Lung (tissue), 11 donors: ENCODE measurements at regions not wholly inside any gene's neighbourhood (a gene's known extent, or its start where the extent isn't known, plus 50 kb on each side); places are given as distances from the start of the nearest gene placed in this dataset.

Source experiments
- ATAC-seq: fragments of 200-7000 bp; cut with Tn5 transposase; one replicate; pipeline ENCODE4 v1.9.1; 2020; ENCODE audit warnings: moderate number of reproducible peaks; ENCODE audit not compliant: insufficient read depth, low FRiP score
- DNase-seq, 3 donors: peaks; one replicate each; pipeline ENCODE4 v3.0.0-alpha.2; 2013 to 2017
- H3K27ac ChIP-seq, 2 donors: one replicate each; pipeline ENCODE4 v1.5.1; 2013; ENCODE audit warnings: mild to moderate bottlenecking in 2 of 2, moderate library complexity in 2 of 2, control low read depth in 1 of 2, inconsistent platforms in 1 of 2, low read depth in 1 of 2, low read length in 1 of 2
- H3K27me3 ChIP-seq, 3 donors: one replicate each; pipeline ENCODE4 v1.5.1; 2013; ENCODE audit warnings: low read length in 2 of 3; ENCODE audit not compliant: control insufficient read depth in 3 of 3, insufficient read depth in 3 of 3
- H3K36me3 ChIP-seq, 4 donors: one replicate each; pipeline ENCODE4 v1.5.1; 2013; ENCODE audit warnings: low read length in 4 of 4, mild to moderate bottlenecking in 1 of 4, moderate library complexity in 1 of 4; ENCODE audit not compliant: control insufficient read depth in 4 of 4, insufficient read depth in 4 of 4
- H3K4me1 ChIP-seq, 5 donors: one replicate each; pipeline ENCODE4 v1.5.1; 2013; ENCODE audit warnings: low read length in 5 of 5, mild to moderate bottlenecking in 2 of 5, moderate library complexity in 1 of 5; ENCODE audit not compliant: control insufficient read depth in 5 of 5, insufficient read depth in 5 of 5
- H3K4me3 ChIP-seq: one replicate; pipeline ENCODE4 v1.5.1; 2013; ENCODE audit warnings: mild to moderate bottlenecking, control low read depth, moderate library complexity
- H3K9ac ChIP-seq, 2 donors: one replicate each; pipeline ENCODE4 v1.5.1; 2013; ENCODE audit warnings: low read length in 2 of 2, control low read depth in 1 of 2; ENCODE audit not compliant: insufficient read depth in 1 of 2
- H3K9me3 ChIP-seq, 4 donors: one replicate each; pipeline ENCODE4 v1.5.1; 2013; ENCODE audit warnings: low read length in 3 of 4, mild to moderate bottlenecking in 1 of 4, moderate library complexity in 1 of 4; ENCODE audit not compliant: control insufficient read depth in 4 of 4, insufficient read depth in 3 of 4
- CTCF ChIP-seq: IDR thresholded peaks from 2 replicates; pipeline ENCODE4 v1.5.1; 2012; ENCODE audit warnings: mild to moderate bottlenecking; ENCODE audit errors: control extremely low read depth, extremely low read depth
- WGBS, 2 donors: extraction: QIAGEN DNeasy Blood & Tissue Kit; methylation state at CpG; one replicate each; pipeline ENCODE4 v1.1.7; 2013; 5-methylcytosine and 5-hydroxymethylcytosine counted together
- donor health status: control.
- donor health status: control.
- donor health status: Bipolar disorder and iron deficiency.
- donor health status: healthy.
- donor health status: DM: yes; HTN: yes; CAD: no.

GRCh38 chr13:71339736-71340135 lies 527.3 kb downstream of the DACH1 start:
- no peaks in the 10 kb centered on the region for H3K36me3 ChIP-seq
- WGBS, 2 donors, result 93 to 95% methylated on average over 1 of the region's 1 CpG
- no peaks in the 10 kb centered on the region for H3K9me3 ChIP-seq
- DNase-seq (no peak), ATAC-seq (no peak)
- no peak overlapping the region for H3K27ac ChIP-seq
- no peak for TF ChIP-seq CTCF
- no peak overlapping the region for H3K4me3 ChIP-seq
- no peak overlapping the region for H3K9ac ChIP-seq
- no peaks in the 10 kb centered on the region for H3K27me3 ChIP-seq
- H3K4me1 ChIP-seq, result no peaks in the 10 kb centered on the region

- no peaks in the 10 kb centered on the region for H3K36me3 ChIP-seq
- 82 to 95% methylated on average over 1 of the region's 1 CpG for WGBS, 2 donors
- no peak for TF ChIP-seq CTCF
- H3K9ac ChIP-seq, result no peak overlapping the region
- ATAC-seq, result no peak
- no peaks in the 10 kb centered on the region for H3K9me3 ChIP-seq
- H3K27me3 ChIP-seq, result no peaks in the 10 kb centered on the region
- H3K4me1 ChIP-seq, result no peaks in the 10 kb centered on the region
- DNase-seq, result no peak
- H3K27ac ChIP-seq, result no peak overlapping the region
- no peak overlapping the region for H3K4me3 ChIP-seq
Observed at GRCh38 chr13:71339005-71339404, 528.0 kb downstream of the DACH1 start.

GRCh38 chr13:71338070-71338469 lies 528.9 kb downstream of the DACH1 start:
- no peak for DNase-seq
- H3K4me1 ChIP-seq, result no peaks in the 10 kb centered on the region
- H3K27ac ChIP-seq, result no peak overlapping the region
- no peaks in the 10 kb centered on the region for H3K36me3 ChIP-seq
- H3K27me3 ChIP-seq, result no peaks in the 10 kb centered on the region
- 88 to 89% methylated on average over 3 of the region's 3 CpGs for WGBS, 2 donors
- no peak for TF ChIP-seq CTCF
- no peak overlapping the region for H3K4me3 ChIP-seq
- no peak overlapping the region for H3K9ac ChIP-seq
- no peaks in the 10 kb centered on the region for H3K9me3 ChIP-seq
- ATAC-seq, result no peak

- no peak for TF ChIP-seq CTCF
- Histone ChIP-seq H3K27me3 (no peaks in the 10 kb centered on the region), H3K4me3 (no peak overlapping the region), H3K4me1 (peaks cover 0 to 3% (median 0%) of the 10 kb centered on the region in 5 donors), H3K9me3 (no peaks in the 10 kb centered on the region), H3K36me3 (no peaks in the 10 kb centered on the region), H3K27ac (no peak overlapping the region), H3K9ac (no peak overlapping the region)
- DNase-seq (no peak), ATAC-seq (no peak)
- 94 to 96% methylated on average over 1 of the region's 1 CpG for WGBS, 2 donors
Observed at GRCh38 chr13:71327266-71327665, 539.7 kb downstream of the DACH1 start.
